SU-DHL-6 (cell line): ENCODE measurements at regions not wholly inside any gene's neighbourhood (a gene's known extent, or its start where the extent isn't known, plus 50 kb on each side); places are given as distances from the start of the nearest gene placed in this dataset.

Experiments used
- EZH2phosphoT487 ChIP-seq: fragments of 200-600 bp; sonication (generic), shearing (Covaris generic); conservative IDR thresholded peaks from 2 replicates; pipeline ENCODE4 v1.6.1; 2018; ENCODE audit warnings: mild to moderate bottlenecking, antibody characterized with exemption, low read length, moderate library complexity, mixed read lengths
- TF ChIP-seq, protein P1 (sequence below): fragments of 200-600 bp; sonication (generic); IDR thresholded peaks from one replicate; pipeline ENCODE4 v1.5.1; 2017; ENCODE audit warnings: antibody characterized with exemption, mild to moderate bottlenecking, low read length, moderate library complexity; ENCODE audit not compliant: insufficient read depth, poor library complexity, severe bottlenecking

DNA sequence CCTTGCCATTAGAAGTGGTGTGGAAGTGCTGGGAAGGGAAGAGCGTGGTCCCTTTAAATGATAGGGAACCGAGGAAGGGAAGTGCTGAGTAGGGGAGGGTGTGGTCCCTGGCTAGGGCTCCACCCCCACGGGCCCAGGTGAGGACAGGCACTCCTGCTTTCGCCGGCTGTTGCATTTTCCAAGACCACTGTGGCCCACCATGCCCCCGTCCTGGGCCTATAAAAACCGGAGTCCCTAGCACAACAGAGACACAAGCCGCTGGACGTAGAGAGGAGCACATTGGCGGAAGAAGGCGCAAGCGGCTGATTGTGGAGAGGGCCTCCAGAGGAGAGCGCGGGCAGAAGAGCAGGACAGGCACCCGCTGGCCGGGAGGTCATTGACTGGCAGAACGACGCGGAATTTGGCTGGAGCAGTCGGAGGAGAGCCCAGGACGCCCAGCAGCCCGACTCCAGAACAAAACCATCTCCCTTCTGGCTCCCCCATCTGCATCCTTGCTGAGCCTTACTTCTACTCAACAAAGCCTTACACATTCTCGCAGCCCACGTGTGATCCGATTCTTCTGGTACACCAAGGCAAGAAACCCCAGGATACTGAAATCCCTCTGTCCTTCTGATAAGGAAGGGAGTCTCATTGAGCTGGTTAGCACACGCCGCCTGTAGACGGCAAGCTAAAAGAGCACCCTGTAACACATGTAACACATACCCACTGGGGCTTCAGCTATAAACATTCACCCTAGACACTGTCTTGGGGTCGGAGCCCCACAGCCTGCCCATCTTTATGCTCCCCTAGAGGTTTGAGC is 146.2 kb upstream of the LYZL1 start:
- TF ChIP-seq, protein P1, sequence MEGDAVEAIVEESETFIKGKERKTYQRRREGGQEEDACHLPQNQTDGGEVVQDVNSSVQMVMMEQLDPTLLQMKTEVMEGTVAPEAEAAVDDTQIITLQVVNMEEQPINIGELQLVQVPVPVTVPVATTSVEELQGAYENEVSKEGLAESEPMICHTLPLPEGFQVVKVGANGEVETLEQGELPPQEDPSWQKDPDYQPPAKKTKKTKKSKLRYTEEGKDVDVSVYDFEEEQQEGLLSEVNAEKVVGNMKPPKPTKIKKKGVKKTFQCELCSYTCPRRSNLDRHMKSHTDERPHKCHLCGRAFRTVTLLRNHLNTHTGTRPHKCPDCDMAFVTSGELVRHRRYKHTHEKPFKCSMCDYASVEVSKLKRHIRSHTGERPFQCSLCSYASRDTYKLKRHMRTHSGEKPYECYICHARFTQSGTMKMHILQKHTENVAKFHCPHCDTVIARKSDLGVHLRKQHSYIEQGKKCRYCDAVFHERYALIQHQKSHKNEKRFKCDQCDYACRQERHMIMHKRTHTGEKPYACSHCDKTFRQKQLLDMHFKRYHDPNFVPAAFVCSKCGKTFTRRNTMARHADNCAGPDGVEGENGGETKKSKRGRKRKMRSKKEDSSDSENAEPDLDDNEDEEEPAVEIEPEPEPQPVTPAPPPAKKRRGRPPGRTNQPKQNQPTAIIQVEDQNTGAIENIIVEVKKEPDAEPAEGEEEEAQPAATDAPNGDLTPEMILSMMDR = no peak
- no peak for TF ChIP-seq EZH2phosphoT487
